HUDEP-2 (cell line): ENCODE measurements at regions not wholly inside any gene's neighbourhood (a gene's known extent, or its start where the extent isn't known, plus 50 kb on each side); places are given as distances from the start of the nearest gene placed in this dataset.
"Not testable (repeated sequence)": the region's sequence is repeated elsewhere in the genome, so short reads cannot be mapped to it uniquely, and the experiment has no call there.

Experiments
- DNase-seq, 76 experiments: peaks; one replicate each; lab custom pipeline; 2025; ENCODE audit not compliant: unreplicated experiment in 76 of 76; lab: John Stamatoyannopoulos, UW

DNA sequence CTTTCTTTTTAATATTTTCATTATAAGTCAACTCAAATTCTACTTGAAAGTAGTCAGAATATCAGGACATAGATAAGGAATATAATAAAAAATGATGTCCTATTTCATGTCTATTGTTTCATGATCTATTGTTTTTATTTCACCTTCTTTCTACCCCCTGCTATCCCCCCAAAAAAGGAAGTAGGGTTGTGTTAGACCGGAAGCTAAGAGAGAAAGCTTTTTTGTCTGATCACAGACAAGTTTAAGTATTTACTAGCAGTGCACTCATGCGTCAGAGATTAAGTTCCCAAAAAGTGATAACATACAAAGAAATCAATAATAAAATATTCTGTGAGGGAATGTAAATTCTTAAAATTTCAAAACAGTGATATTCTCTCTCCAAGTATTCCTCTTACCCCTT is 447.1 kb upstream of the CNTNAP5 start:
- no peak for DNase-seq

DNA sequence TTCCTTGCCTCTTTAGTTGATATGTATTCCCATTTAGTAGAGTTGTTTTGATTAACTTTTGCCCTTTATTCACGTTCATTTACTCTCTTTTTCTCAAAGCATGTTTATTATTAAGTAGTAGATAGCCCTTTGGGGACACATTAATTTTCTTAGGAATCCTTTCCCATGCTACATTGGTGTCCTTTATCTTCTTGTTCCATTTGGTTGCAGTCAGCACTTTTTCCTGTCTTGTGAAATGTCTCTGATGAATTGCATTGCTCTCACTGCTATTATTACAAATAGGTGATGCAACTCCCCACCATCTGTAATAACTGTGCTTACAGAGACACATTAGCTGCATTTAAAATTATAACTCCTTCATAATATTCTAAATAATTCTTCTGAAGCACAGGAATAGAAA is 428.5 kb upstream of the CNTNAP5 start:
- DNase-seq = no peak

DNA sequence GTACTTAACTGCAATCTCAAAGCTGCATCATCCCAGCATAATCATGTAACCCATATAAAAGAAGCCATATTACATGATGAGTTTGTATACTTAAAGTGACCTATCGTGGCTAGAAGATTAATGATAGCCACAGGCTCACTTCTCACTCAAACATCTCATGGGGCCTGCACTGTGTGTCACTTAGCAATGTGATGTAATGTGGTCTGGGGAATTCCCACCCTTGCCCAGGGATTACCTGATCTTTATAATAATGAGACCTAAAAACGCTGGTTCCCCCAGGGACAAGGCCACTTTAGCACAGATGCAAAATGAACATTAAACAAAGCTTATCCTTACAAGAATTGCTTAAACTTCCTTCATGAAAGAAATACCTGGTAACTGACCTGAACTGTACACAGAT is 427.1 kb upstream of the CNTNAP5 start:
- no peak for DNase-seq

DNA sequence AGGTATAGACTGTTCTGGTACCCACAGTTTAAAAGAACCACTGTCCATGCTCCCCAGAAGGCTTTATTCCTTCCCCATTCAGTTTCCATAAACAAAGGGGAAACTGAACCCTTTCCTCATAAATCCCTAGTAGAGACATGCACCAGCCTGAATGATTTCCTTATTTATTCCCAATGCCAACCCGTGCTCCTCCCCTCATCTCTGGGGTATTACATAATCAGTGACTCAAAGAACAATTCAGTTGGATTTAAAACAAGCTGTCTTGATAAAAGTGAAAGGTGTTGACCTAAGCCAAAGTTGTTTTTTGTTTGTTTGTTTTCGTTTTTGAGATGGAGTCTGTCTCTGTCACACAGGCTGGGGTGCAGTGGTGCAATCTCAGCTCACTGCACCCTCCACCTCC is 418.5 kb upstream of the CNTNAP5 start:
- DNase-seq = no peak

- no peak for DNase-seq
Observed at GRCh38 chr2:123609077-123609476, 416.0 kb upstream of the CNTNAP5 start.

DNA sequence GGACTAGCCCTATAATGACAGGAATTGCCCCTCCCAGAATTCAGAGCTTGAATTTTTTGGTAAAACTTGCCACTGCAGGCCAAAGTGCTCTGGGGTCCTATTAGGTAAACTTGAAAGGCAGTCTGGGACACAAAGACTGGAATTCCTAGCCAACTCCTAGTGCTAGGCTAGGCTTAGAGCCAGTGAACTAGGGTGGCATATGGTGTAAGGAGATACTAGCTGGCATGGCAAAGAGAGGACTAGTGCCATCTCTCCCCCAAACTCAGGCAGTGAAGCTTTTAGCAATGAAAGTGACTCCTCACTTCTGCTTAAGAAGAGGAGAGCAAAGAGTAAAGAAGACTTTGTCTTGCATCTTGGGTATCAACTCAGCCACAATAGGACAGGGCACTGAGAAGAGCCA is 410.5 kb upstream of the CNTNAP5 start:
- DNase-seq = no peak

DNA sequence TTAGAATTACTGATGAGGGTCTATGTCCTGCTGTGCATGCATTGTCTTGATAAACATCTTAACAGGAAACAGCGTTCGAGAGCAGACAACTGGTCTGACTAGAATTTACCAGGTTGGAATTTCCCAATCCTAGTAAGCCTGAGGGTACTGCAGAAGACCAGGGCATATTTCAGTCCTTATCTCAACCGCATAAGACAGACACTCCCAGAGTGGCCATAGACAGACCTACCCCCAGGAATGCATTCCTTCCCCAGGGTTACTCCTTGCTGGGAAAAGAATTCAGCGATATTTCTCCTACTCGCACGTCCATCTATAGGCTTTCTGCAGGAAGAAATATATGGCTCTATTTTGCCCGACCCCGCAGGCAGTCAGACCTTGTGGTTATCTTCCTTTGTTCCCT is 406.4 kb upstream of the CNTNAP5 start:
- DNase-seq = not testable (repeated sequence)

- peak in 5 of 76 experiments; percentile 7 to 27 (median 10) for DNase-seq
Observed at GRCh38 chr2:123624816-123625215, 400.3 kb upstream of the CNTNAP5 start.

- no peak for DNase-seq
Observed at GRCh38 chr2:123636232-123636631, 388.9 kb upstream of the CNTNAP5 start.

- DNase-seq = no peak
Observed at GRCh38 chr2:123640685-123641335, 384.3 kb upstream of the CNTNAP5 start.

GRCh38 chr2:123644053-123644452 is 381.0 kb upstream of the CNTNAP5 start:
- DNase-seq = no peak

- no peak for DNase-seq
Observed at GRCh38 chr2:123648016-123648415, 377.1 kb upstream of the CNTNAP5 start.

GRCh38 chr2:123648956-123649355 is 376.1 kb upstream of the CNTNAP5 start:
- no peak for DNase-seq

DNA sequence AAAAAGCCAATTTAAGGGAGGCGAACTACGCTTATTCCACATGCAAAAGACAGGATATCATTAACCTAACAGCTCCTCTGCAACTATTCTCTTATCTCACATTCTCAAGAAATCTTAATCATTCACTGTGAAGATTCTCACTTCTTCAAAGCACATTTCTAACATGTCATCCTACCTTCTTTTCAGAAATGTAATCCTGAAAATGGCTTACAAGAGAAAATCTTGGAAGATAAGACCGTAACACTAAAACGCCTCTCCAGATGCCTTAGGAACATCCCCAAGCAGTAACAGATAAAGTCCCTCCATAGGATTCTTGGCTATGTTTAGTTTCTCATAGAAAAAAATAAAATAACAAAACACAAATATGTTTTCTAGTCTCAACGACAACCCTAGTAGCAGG is 373.9 kb upstream of the CNTNAP5 start:
- no peak for DNase-seq

- DNase-seq = no peak
Observed at GRCh38 chr2:123652320-123652719, 372.8 kb upstream of the CNTNAP5 start.

DNA sequence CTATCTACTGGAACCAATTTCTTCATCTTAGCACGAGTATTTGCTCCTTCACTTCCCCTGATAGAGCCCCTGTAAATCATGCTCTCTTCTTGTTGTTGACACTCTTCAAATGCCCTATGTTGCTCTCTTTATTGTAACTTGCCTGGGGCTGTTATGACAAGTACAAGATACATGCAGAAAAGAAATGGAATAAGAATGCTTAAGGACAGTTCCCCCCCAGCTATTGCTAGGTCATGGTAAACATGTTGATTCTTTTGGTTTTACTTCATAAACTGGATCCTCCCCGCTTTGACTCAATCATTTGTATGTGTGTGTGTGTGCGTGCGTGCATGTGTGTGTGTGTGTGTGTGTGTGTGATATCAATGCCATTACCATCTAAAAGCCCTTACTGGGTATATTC is 368.5 kb upstream of the CNTNAP5 start:
- DNase-seq = no peak

- no peak for DNase-seq
Observed at GRCh38 chr2:123659120-123659519, 366.0 kb upstream of the CNTNAP5 start.

- no peak for DNase-seq
Observed at GRCh38 chr2:123670286-123670685, 354.8 kb upstream of the CNTNAP5 start.

- DNase-seq = not testable (repeated sequence)
Observed at GRCh38 chr2:123683797-123684196, 341.3 kb upstream of the CNTNAP5 start.

GRCh38 chr2:123687064-123687463 is 338.0 kb upstream of the CNTNAP5 start:
- no peak for DNase-seq

GRCh38 chr2:123688231-123688940 is 336.7 kb upstream of the CNTNAP5 start:
- peak in 1 of 76 experiments; percentile 4 for DNase-seq

DNA sequence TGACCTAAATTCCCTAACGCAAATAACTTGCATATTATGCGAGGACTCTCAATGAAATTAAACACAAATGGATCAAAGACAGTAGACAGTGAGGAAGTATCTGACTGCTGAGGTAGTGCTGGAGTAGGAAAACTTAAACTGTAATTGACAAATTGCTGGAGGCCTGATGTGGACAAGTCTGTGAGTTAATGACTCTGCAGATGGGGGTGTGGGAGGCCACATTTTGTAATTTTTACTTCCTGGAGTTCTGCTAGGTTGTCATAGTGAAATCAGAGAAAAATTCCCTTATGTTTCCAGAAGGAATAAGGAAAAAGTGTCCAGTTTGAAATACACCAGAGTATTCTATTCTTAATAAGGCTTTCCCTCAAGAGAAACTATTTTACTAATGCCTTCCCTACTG is 333.0 kb upstream of the CNTNAP5 start:
- no peak for DNase-seq
